GM12878 (cell line): ENCODE measurements at regions not wholly inside any gene's neighbourhood (a gene's known extent, or its start where the extent isn't known, plus 50 kb on each side); places are given as distances from the start of the nearest gene placed in this dataset.

Source experiments
- EZH2 ChIP-seq: IDR thresholded peaks from 2 replicates; pipeline ENCODE4 v1.6.1; 2012; ENCODE audit warnings: low read depth, mild to moderate bottlenecking, control low read depth, inconsistent platforms, low read length, borderline replicate concordance; ENCODE audit not compliant: control insufficient read depth
- ZNF384 ChIP-seq: IDR thresholded peaks from 2 replicates; pipeline ENCODE4 v1.6.1; 2012; ENCODE audit warnings: low read depth, mild to moderate bottlenecking, low read length, improper control_type of control experiment, borderline replicate concordance
- TF ChIP-seq, protein P1 (sequence below): IDR thresholded peaks from 2 replicates; pipeline ENCODE4 v1.6.1; 2012; ENCODE audit warnings: mild to moderate bottlenecking, low read depth, low read length

DNA sequence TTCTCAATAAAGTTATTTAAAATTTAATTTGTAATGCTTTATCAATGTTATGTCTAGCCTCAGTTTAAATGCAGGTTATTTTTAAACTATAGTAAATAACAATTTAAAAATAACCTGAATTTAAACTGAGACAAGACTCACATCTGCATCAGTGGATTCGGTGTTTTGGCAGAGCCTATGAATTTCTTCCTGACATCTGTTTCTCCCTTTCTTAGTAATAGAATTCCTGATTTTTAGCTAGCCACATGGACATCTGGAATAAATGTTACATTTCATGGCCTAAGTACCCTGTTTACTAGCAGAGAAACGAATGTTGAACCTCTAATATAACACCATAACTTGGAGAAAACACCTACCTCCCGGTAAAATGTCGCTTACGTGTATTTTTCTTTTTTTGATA is 1141.6 kb upstream of the ADGRL2 start:
- TF ChIP-seq ZNF384 (no peak), EZH2 (no peak)
- TF ChIP-seq, protein P1, sequence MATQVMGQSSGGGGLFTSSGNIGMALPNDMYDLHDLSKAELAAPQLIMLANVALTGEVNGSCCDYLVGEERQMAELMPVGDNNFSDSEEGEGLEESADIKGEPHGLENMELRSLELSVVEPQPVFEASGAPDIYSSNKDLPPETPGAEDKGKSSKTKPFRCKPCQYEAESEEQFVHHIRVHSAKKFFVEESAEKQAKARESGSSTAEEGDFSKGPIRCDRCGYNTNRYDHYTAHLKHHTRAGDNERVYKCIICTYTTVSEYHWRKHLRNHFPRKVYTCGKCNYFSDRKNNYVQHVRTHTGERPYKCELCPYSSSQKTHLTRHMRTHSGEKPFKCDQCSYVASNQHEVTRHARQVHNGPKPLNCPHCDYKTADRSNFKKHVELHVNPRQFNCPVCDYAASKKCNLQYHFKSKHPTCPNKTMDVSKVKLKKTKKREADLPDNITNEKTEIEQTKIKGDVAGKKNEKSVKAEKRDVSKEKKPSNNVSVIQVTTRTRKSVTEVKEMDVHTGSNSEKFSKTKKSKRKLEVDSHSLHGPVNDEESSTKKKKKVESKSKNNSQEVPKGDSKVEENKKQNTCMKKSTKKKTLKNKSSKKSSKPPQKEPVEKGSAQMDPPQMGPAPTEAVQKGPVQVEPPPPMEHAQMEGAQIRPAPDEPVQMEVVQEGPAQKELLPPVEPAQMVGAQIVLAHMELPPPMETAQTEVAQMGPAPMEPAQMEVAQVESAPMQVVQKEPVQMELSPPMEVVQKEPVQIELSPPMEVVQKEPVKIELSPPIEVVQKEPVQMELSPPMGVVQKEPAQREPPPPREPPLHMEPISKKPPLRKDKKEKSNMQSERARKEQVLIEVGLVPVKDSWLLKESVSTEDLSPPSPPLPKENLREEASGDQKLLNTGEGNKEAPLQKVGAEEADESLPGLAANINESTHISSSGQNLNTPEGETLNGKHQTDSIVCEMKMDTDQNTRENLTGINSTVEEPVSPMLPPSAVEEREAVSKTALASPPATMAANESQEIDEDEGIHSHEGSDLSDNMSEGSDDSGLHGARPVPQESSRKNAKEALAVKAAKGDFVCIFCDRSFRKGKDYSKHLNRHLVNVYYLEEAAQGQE = no peak
